Uterus (tissue), 2 donors: ENCODE measurements at regions not wholly inside any gene's neighbourhood (a gene's known extent, or its start where the extent isn't known, plus 50 kb on each side); places are given as distances from the start of the nearest gene placed in this dataset.

Experiments used
- CTCF ChIP-seq, 4 experiments: fragments of 200-600 bp in 2 of 4; fragments of 450-650 bp in 2 of 4; sonication (generic) in 2 of 4; IDR thresholded peaks; one replicate each; pipeline ENCODE4 v1.5.1; 2016 to 2019; ENCODE audit warnings: antibody characterized with exemption in 4 of 4, mild to moderate bottlenecking in 2 of 4, moderate library complexity in 1 of 4
- POLR2A ChIP-seq, 2 donors: fragments of 450-650 bp; IDR thresholded peaks; one replicate each; pipeline ENCODE4 v1.6.1; 2016; ENCODE audit warnings: antibody characterized with exemption in 2 of 2, mild to moderate bottlenecking in 1 of 2, moderate library complexity in 1 of 2

- TF ChIP-seq CTCF (IDR thresholded peaks at IDR 0.05) (no peak), POLR2A (IDR thresholded peaks at IDR 0.05) (no peak)
Observed at GRCh38 chr7:106806556-106806955, 58.5 kb upstream of the PIK3CG start.
